Aorta (tissue), 5 donors: ENCODE measurements at regions not wholly inside any gene's neighbourhood (a gene's known extent, or its start where the extent isn't known, plus 50 kb on each side); places are given as distances from the start of the nearest gene placed in this dataset.

Experiments
- ATAC-seq: fragments of 200-7000 bp; cut with Tn5 transposase; one replicate; pipeline ENCODE4 v1.9.1; 2022; ENCODE audit warnings: moderate library complexity; ENCODE audit not compliant: low FRiP score
- DNase-seq, 2 donors: peaks; one replicate each; pipeline ENCODE4 v3.0.0-alpha.2; 2020
- H3K27ac ChIP-seq, 2 donors: one replicate each; pipeline ENCODE4 v1.5.1; 2013; ENCODE audit warnings: low read length in 2 of 2, mild to moderate bottlenecking in 2 of 2, moderate library complexity in 2 of 2, control low read depth in 1 of 2, inconsistent platforms in 1 of 2, low read depth in 1 of 2
- H3K27me3 ChIP-seq, 2 donors: one replicate each; pipeline ENCODE4 v1.6.1; 2013; ENCODE audit warnings: control low read depth in 1 of 2, low read length in 1 of 2, mild to moderate bottlenecking in 1 of 2, moderate library complexity in 1 of 2; ENCODE audit not compliant: insufficient read depth in 2 of 2, control insufficient read depth in 1 of 2
- H3K36me3 ChIP-seq, 2 donors: one replicate each; pipeline ENCODE4 v1.6.1; 2013; ENCODE audit warnings: control low read depth in 1 of 2, low read length in 1 of 2, mild to moderate bottlenecking in 1 of 2; ENCODE audit not compliant: insufficient read depth in 2 of 2, control insufficient read depth in 1 of 2
- H3K4me1 ChIP-seq, 2 donors: one replicate each; pipeline ENCODE4 v1.6.1; 2013; ENCODE audit warnings: low read length in 2 of 2, control low read depth in 1 of 2, mild to moderate bottlenecking in 1 of 2, moderate library complexity in 1 of 2; ENCODE audit not compliant: insufficient read depth in 2 of 2, control insufficient read depth in 1 of 2
- H3K4me3 ChIP-seq, 2 donors: one replicate each; pipeline ENCODE4 v1.5.1; 2013; ENCODE audit warnings: low read length in 2 of 2, control low read depth in 1 of 2, mild to moderate bottlenecking in 1 of 2
- H3K9me3 ChIP-seq: one replicate; pipeline ENCODE4 v1.6.1; 2013; ENCODE audit warnings: mild to moderate bottlenecking, low read length; ENCODE audit not compliant: control insufficient read depth
- WGBS, 2 donors: extraction: QIAGEN DNeasy Blood & Tissue Kit; methylation state at CpG; one replicate each; pipeline ENCODE4 v1.1.7; 2013; 5-methylcytosine and 5-hydroxymethylcytosine counted together
- intact Hi-C, 2 donors: fragments of 100-400 bp; cut with DNase I; formaldehyde crosslinking; loops; one replicate each; pipeline versions ENCODE4 v1.14.2 to v1.15.0; 2022
- donor health status: healthy with polysubstance abuse.
- donor health status: Bipolar disorder and iron deficiency.
- donor health status: DM: no; HTN: no; CAD: no.
- donor health status: DM: no; HTN: no; CAD: no.
- donor health status: DM: yes; HTN: yes; CAD: no.

DNA sequence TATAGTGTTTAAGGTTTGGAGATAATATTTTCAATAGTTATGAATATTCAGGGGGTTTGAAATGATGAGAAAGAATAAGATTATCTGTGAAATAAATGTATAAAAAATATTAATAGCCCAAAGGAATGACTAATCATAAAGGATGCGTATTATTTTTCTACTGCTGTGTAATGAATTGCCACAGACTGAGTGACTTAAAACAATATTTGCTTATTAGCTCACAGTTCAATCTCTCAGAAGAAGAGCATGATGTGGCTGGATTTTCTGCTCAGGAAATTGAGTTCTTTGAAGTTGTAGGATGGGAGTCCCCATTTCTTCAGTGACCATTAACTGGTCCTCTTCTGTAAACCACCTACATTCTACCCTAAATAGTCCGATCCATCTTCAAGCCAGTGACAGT lies 1680.8 kb upstream of the AGA start:
- ATAC-seq (no peak), DNase-seq (no peak)
- Histone ChIP-seq H3K27ac (no peak overlapping the region), H3K9me3 (no peaks in the 10 kb centered on the region), H3K4me1 (no peaks in the 10 kb centered on the region), H3K27me3 (no peaks in the 10 kb centered on the region), H3K36me3 (no peaks in the 10 kb centered on the region), H3K4me3 (no peak overlapping the region)
- WGBS, 2 donors: 86 to 89% methylated on average over 2 of the region's 2 CpGs
- intact Hi-C loops: no loop called here

DNA sequence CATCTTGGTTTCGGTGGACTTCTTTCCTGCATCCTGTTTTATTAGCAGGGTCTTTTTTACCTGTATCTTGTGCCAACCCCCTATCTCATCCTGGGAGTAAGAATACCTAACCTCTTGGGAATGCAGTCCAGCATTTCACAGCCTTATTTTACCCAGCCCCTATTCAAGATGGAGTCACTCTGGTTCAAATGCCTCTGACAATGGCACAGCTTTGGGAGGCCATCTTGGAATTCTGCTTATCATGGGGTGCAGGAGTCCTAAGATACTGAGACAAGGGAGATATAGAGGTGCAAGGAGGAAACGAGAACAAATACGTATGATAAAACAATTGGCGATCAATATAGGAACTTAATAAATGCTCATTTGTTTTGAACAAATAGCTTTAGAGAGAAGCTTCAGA lies 1682.2 kb upstream of the AGA start:
- DNase-seq (no peak), ATAC-seq (no peak)
- no peak overlapping the region for H3K4me3 ChIP-seq
- H3K27ac ChIP-seq: no peak overlapping the region
- H3K36me3 ChIP-seq: no peaks in the 10 kb centered on the region
- WGBS, 2 donors: 94 to 98% methylated on average over 4 of the region's 4 CpGs
- H3K4me1 ChIP-seq: no peaks in the 10 kb centered on the region
- H3K9me3 ChIP-seq: no peaks in the 10 kb centered on the region
- intact Hi-C loops: no loop called here
- H3K27me3 ChIP-seq: no peaks in the 10 kb centered on the region

GRCh38 chr4:179124957-179125356 lies 1682.7 kb upstream of the AGA start:
- Histone ChIP-seq H3K27me3 (no peaks in the 10 kb centered on the region), H3K9me3 (no peaks in the 10 kb centered on the region), H3K27ac (no peak overlapping the region), H3K4me3 (no peak overlapping the region), H3K4me1 (no peaks in the 10 kb centered on the region), H3K36me3 (no peaks in the 10 kb centered on the region)
- WGBS, 2 donors: 68 to 82% methylated on average over 1 of the region's 1 CpG
- ATAC-seq (no peak), DNase-seq (no peak)
- intact Hi-C loops: no loop called here

- Histone ChIP-seq H3K27me3 (no peaks in the 10 kb centered on the region), H3K4me3 (no peak overlapping the region), H3K9me3 (no peaks in the 10 kb centered on the region), H3K36me3 (no peaks in the 10 kb centered on the region), H3K27ac (no peak overlapping the region), H3K4me1 (no peaks in the 10 kb centered on the region)
- ATAC-seq (no peak), DNase-seq (no peak)
- WGBS, 2 donors: 45 to 57% methylated on average over 2 of the region's 2 CpGs
- intact Hi-C loops: no loop called here
Measured at GRCh38 chr4:179125870-179126269, 1683.6 kb upstream of the AGA start.

DNA sequence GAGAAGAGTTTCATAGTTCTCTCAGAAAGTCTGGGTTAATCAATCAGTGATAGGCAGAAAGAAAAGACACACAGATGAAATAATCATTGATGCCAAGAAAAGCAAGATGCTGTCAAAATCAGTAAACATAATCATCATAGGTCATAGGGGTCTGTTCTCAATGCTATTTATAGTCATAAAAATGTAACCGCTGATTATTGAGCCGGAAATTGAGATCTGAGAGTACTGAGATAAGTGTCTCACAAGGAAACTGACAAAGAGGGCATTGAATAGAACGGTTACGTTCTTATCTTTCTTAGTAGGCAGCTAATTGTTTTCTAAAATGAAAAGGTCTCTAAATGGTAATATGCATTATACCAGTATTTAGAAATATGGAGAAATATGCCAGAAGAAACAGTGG lies 1686.1 kb upstream of the AGA start:
- no peaks in the 10 kb centered on the region for H3K36me3 ChIP-seq
- no peaks in the 10 kb centered on the region for H3K9me3 ChIP-seq
- 41 to 42% methylated on average over 4 of the region's 4 CpGs for WGBS, 2 donors
- no peak overlapping the region for H3K27ac ChIP-seq
- no peak overlapping the region for H3K4me3 ChIP-seq
- intact Hi-C loops: no loop called here
- H3K4me1 ChIP-seq: no peaks in the 10 kb centered on the region
- DNase-seq (no peak), ATAC-seq (no peak)
- no peaks in the 10 kb centered on the region for H3K27me3 ChIP-seq

GRCh38 chr4:179130122-179130714 lies 1688.0 kb upstream of the AGA start:
- 74 to 81% methylated on average over 2 of the region's 2 CpGs for WGBS, 2 donors

GRCh38 chr4:179145746-179146525 lies 1703.7 kb upstream of the AGA start:
- ATAC-seq: no peak
- Histone ChIP-seq H3K27me3 (no peaks in the 10 kb centered on the region), H3K36me3 (no peaks in the 10 kb centered on the region), H3K27ac (no peak overlapping the region), H3K9me3 (no peaks in the 10 kb centered on the region), H3K4me3 (no peak overlapping the region), H3K4me1 (no peaks in the 10 kb centered on the region)
- intact Hi-C loops: no loop called here
- DNase-seq: no peak
- WGBS, 2 donors: 23 to 27% methylated on average over 4 of the region's 4 CpGs

More at GRCh38 chr4:179130122-179130714, 1688.0 kb upstream of the AGA start:
- no peaks in the 10 kb centered on the region for H3K9me3 ChIP-seq
- H3K27me3 ChIP-seq: no peaks in the 10 kb centered on the region
- ATAC-seq (no peak), DNase-seq (no peak)
- no peak overlapping the region for H3K4me3 ChIP-seq
- H3K36me3 ChIP-seq: no peaks in the 10 kb centered on the region
- no peak overlapping the region for H3K27ac ChIP-seq
- no peaks in the 10 kb centered on the region for H3K4me1 ChIP-seq
- intact Hi-C loops: no loop called here

- ATAC-seq: no peak
- Histone ChIP-seq H3K27me3 (no peaks in the 10 kb centered on the region), H3K27ac (no peak overlapping the region), H3K36me3 (no peaks in the 10 kb centered on the region), H3K9me3 (no peaks in the 10 kb centered on the region), H3K4me3 (no peak overlapping the region), H3K4me1 (no peaks in the 10 kb centered on the region)
- 78 to 88% methylated on average over 6 of the region's 6 CpGs for WGBS, 2 donors
- DNase-seq: no peak
- intact Hi-C loops: no loop called here
Measured at GRCh38 chr4:179151770-179152169, 1709.5 kb upstream of the AGA start.

GRCh38 chr4:179163147-179163546 lies 1720.9 kb upstream of the AGA start:
- ATAC-seq: no peak
- WGBS, 2 donors: 80 to 84% methylated on average over 2 of the region's 2 CpGs
- intact Hi-C loops: no loop called here

More at GRCh38 chr4:179163147-179163546, 1720.9 kb upstream of the AGA start:
- Histone ChIP-seq H3K9me3 (no peaks in the 10 kb centered on the region), H3K27me3 (no peaks in the 10 kb centered on the region), H3K27ac (no peak overlapping the region), H3K4me1 (no peaks in the 10 kb centered on the region), H3K36me3 (no peaks in the 10 kb centered on the region), H3K4me3 (no peak overlapping the region)
- no peak for DNase-seq
